ENCODE measurements at regions not wholly inside any gene's neighbourhood (a gene's known extent, or its start where the extent isn't known, plus 50 kb on each side); places are given as distances from the start of the nearest gene placed in this dataset.
"Not testable (repeated sequence)": the region's sequence is repeated elsewhere in the genome, so short reads cannot be mapped to it uniquely, and the experiment has no call there.

GRCh38 chr3:127445581-127446343 is 144.8 kb downstream of the TPRA1 start:
- Mint-ChIP-seq H3K4me3 (no peak overlapping the region), H3K36me3 (ENCODE audit: low read depth) (no peaks in the 10 kb centered on the region), H3K27me3 (ENCODE audit: low read depth) (peaks cover 4% of the 10 kb centered on the region), H3K27ac (no peak overlapping the region), H3K9me3 (no peaks in the 10 kb centered on the region), H3K4me1 (ENCODE audit: low read depth) (no peaks in the 10 kb centered on the region)

- Mint-ChIP-seq H3K27me3 (ENCODE audit: low read depth) (peaks cover 4% of the 10 kb centered on the region), H3K4me3 (no peak overlapping the region), H3K9me3 (no peaks in the 10 kb centered on the region), H3K36me3 (ENCODE audit: low read depth) (no peaks in the 10 kb centered on the region), H3K4me1 (ENCODE audit: low read depth) (no peaks in the 10 kb centered on the region), H3K27ac (no peak overlapping the region)
Measured at GRCh38 chr3:127444761-127445160, 145.8 kb downstream of the TPRA1 start.

- Mint-ChIP-seq H3K27me3 (ENCODE audit: low read depth) (peaks cover 2% of the 10 kb centered on the region), H3K4me1 (ENCODE audit: low read depth) (no peaks in the 10 kb centered on the region), H3K9me3 (no peaks in the 10 kb centered on the region), H3K4me3 (no peak overlapping the region), H3K36me3 (ENCODE audit: low read depth) (no peaks in the 10 kb centered on the region), H3K27ac (no peak overlapping the region)
Measured at GRCh38 chr3:127443581-127444375, 146.8 kb downstream of the TPRA1 start.

- H3K4me3 Mint-ChIP-seq, result no peak overlapping the region
- no peaks in the 10 kb centered on the region for H3K36me3 Mint-ChIP-seq (ENCODE audit: low read depth)
- H3K9me3 Mint-ChIP-seq, result no peaks in the 10 kb centered on the region
- no peaks in the 10 kb centered on the region for H3K4me1 Mint-ChIP-seq (ENCODE audit: low read depth)
- no peak overlapping the region for H3K27ac Mint-ChIP-seq
- H3K27me3 Mint-ChIP-seq (ENCODE audit: low read depth), result no peaks in the 10 kb centered on the region
Measured at GRCh38 chr3:127442506-127442905, 148.0 kb downstream of the TPRA1 start.

- no peak overlapping the region for H3K27ac Mint-ChIP-seq
- H3K36me3 Mint-ChIP-seq (ENCODE audit: low read depth), result no peaks in the 10 kb centered on the region
- no peaks in the 10 kb centered on the region for H3K27me3 Mint-ChIP-seq (ENCODE audit: low read depth)
Measured at GRCh38 chr3:127441764-127442163, 148.8 kb downstream of the TPRA1 start.

GRCh38 chr3:127440384-127440783 is 150.1 kb downstream of the TPRA1 start:
- H3K4me3 Mint-ChIP-seq, result no peak overlapping the region
- no peaks in the 10 kb centered on the region for H3K27me3 Mint-ChIP-seq (ENCODE audit: low read depth)
- H3K4me1 Mint-ChIP-seq (ENCODE audit: low read depth), result no peaks in the 10 kb centered on the region
- no peak overlapping the region for H3K27ac Mint-ChIP-seq
- H3K9me3 Mint-ChIP-seq, result no peaks in the 10 kb centered on the region
- no peaks in the 10 kb centered on the region for H3K36me3 Mint-ChIP-seq (ENCODE audit: low read depth)

More at GRCh38 chr3:127441764-127442163, 148.8 kb downstream of the TPRA1 start:
- no peaks in the 10 kb centered on the region for H3K9me3 Mint-ChIP-seq
- no peak overlapping the region for H3K4me3 Mint-ChIP-seq
- no peaks in the 10 kb centered on the region for H3K4me1 Mint-ChIP-seq (ENCODE audit: low read depth)

- Mint-ChIP-seq H3K27me3 (ENCODE audit: low read depth) (no peaks in the 10 kb centered on the region), H3K4me3 (no peak overlapping the region), H3K27ac (no peak overlapping the region), H3K9me3 (no peaks in the 10 kb centered on the region), H3K36me3 (ENCODE audit: low read depth) (no peaks in the 10 kb centered on the region), H3K4me1 (ENCODE audit: low read depth) (no peaks in the 10 kb centered on the region)
Measured at GRCh38 chr3:127439621-127440020, 150.9 kb downstream of the TPRA1 start.

- H3K27ac Mint-ChIP-seq, result no peak overlapping the region
- H3K4me1 Mint-ChIP-seq (ENCODE audit: low read depth), result no peaks in the 10 kb centered on the region
- H3K36me3 Mint-ChIP-seq (ENCODE audit: low read depth), result no peaks in the 10 kb centered on the region
- H3K9me3 Mint-ChIP-seq, result no peaks in the 10 kb centered on the region
- no peak overlapping the region for H3K4me3 Mint-ChIP-seq
- no peaks in the 10 kb centered on the region for H3K27me3 Mint-ChIP-seq (ENCODE audit: low read depth)
Measured at GRCh38 chr3:127438951-127439350, 151.1 kb upstream of the PRR20G start.

GRCh38 chr3:127438371-127438770 is 150.5 kb upstream of the PRR20G start:
- H3K36me3 Mint-ChIP-seq (ENCODE audit: low read depth), result no peaks in the 10 kb centered on the region
- H3K27ac Mint-ChIP-seq, result no peak overlapping the region
- H3K9me3 Mint-ChIP-seq, result no peaks in the 10 kb centered on the region
- H3K4me1 Mint-ChIP-seq (ENCODE audit: low read depth), result no peaks in the 10 kb centered on the region
- no peaks in the 10 kb centered on the region for H3K27me3 Mint-ChIP-seq (ENCODE audit: low read depth)
- no peak overlapping the region for H3K4me3 Mint-ChIP-seq

GRCh38 chr3:127435299-127435698 is 147.5 kb upstream of the PRR20G start:
- H3K36me3 Mint-ChIP-seq (ENCODE audit: low read depth); H3K27ac Mint-ChIP-seq; H3K9me3 Mint-ChIP-seq; H3K4me3 Mint-ChIP-seq; H3K27me3 Mint-ChIP-seq (ENCODE audit: low read depth); H3K4me1 Mint-ChIP-seq (ENCODE audit: low read depth): not testable (repeated sequence)

GRCh38 chr3:127431066-127431465 is 143.2 kb upstream of the PRR20G start:
- Mint-ChIP-seq H3K27me3 (ENCODE audit: low read depth) (peaks cover 13% of the 10 kb centered on the region), H3K4me1 (ENCODE audit: low read depth) (no peaks in the 10 kb centered on the region), H3K36me3 (ENCODE audit: low read depth) (no peaks in the 10 kb centered on the region), H3K4me3 (no peak overlapping the region), H3K27ac (no peak overlapping the region), H3K9me3 (no peaks in the 10 kb centered on the region)

GRCh38 chr3:127428344-127428997 is 140.6 kb upstream of the PRR20G start:
- Mint-ChIP-seq H3K4me3 (no peak overlapping the region), H3K27me3 (ENCODE audit: low read depth) (peaks cover 16% of the 10 kb centered on the region)

GRCh38 chr3:127427666-127428065 is 139.8 kb upstream of the PRR20G start:
- no peaks in the 10 kb centered on the region for H3K4me1 Mint-ChIP-seq (ENCODE audit: low read depth)
- H3K4me3 Mint-ChIP-seq, result no peak overlapping the region
- no peaks in the 10 kb centered on the region for H3K36me3 Mint-ChIP-seq (ENCODE audit: low read depth)

More at GRCh38 chr3:127428344-127428997, 140.6 kb upstream of the PRR20G start:
- Mint-ChIP-seq H3K4me1 (ENCODE audit: low read depth) (no peaks in the 10 kb centered on the region), H3K27ac (no peak overlapping the region), H3K36me3 (ENCODE audit: low read depth) (no peaks in the 10 kb centered on the region), H3K9me3 (no peaks in the 10 kb centered on the region)

GRCh38 chr3:127427156-127427555 is 139.3 kb upstream of the PRR20G start:
- H3K4me3 Mint-ChIP-seq, result no peak overlapping the region
- H3K36me3 Mint-ChIP-seq (ENCODE audit: low read depth), result no peaks in the 10 kb centered on the region
- H3K9me3 Mint-ChIP-seq, result no peaks in the 10 kb centered on the region
- peaks cover 16% of the 10 kb centered on the region for H3K27me3 Mint-ChIP-seq (ENCODE audit: low read depth)
- H3K4me1 Mint-ChIP-seq (ENCODE audit: low read depth), result no peaks in the 10 kb centered on the region
- H3K27ac Mint-ChIP-seq, result no peak overlapping the region

More at GRCh38 chr3:127427666-127428065, 139.8 kb upstream of the PRR20G start:
- Mint-ChIP-seq H3K27ac (no peak overlapping the region), H3K27me3 (ENCODE audit: low read depth) (peaks cover 16% of the 10 kb centered on the region), H3K9me3 (no peaks in the 10 kb centered on the region)

Measured in T-helper 1 cell treated with Interleukin-12 subunit alpha and Interleukin-12 subunit beta and Interleukin-4 antibody, amounts not matched to agents 30 μg/mL and 1 μg/mL, for 36 hours (primary cell).